ENCODE measurements at regions not wholly inside any gene's neighbourhood (a gene's known extent, or its start where the extent isn't known, plus 50 kb on each side); places are given as distances from the start of the nearest gene placed in this dataset.

GRCh38 chr2:238591732-238592131 is 165.0 kb downstream of the ASB1 start:
- ATAC-seq (peak in 1 of 4 donors; percentile 36), DNase-seq (no peak)
- Histone ChIP-seq H3K4me1 (peaks cover 0 to 6% (median 4%) of the 10 kb centered on the region in 12 donors), H3K36me3 (no peaks in the 10 kb centered on the region), H3K27ac (no peak overlapping the region), H3K27me3 (peaks cover 0 to 3% (median 0%) of the 10 kb centered on the region in 9 donors), H3K4me3 (no peak overlapping the region), H3K9me3 (no peaks in the 10 kb centered on the region)
- intact Hi-C loops (cut with DNase I) = no loop called here
- 34 to 70% (median 40%) methylated on average over 2 of the region's 2 CpGs for WGBS, 4 donors
- TF ChIP-seq CTCF (IDR thresholded peaks at IDR 0.05) (no peak), POLR2A (IDR thresholded peaks at IDR 0.05) (no peak)

DNA sequence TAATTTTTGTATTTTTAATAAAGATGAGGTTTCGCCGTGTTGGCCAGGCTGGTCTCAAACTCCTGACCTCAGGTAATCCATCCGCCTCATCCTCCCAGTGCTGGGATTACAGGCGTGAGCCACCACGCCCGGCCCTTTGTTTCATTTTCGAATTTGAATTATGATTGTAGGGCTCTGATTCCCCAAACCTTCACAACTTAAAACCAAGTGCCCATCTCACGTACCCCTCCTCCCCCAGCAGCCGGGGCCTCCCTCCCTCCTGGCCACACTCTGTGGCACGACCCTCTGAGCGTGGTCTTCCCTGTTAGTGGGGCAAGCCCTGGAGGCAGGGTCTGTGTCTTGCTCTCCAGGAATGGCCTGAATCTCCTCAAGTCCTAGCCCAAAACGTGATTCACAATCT is 166.5 kb downstream of the ASB1 start:
- TF ChIP-seq POLR2A (IDR thresholded peaks at IDR 0.05) (no peak), CTCF (IDR thresholded peaks at IDR 0.05) (no peak)
- intact Hi-C loops (cut with DNase I) = no loop called here
- Histone ChIP-seq H3K4me1 (peaks cover 0 to 18% (median 7%) of the 10 kb centered on the region in 12 donors), H3K9me3 (no peaks in the 10 kb centered on the region), H3K27ac (no peak overlapping the region), H3K4me3 (no peak overlapping the region), H3K36me3 (no peaks in the 10 kb centered on the region), H3K27me3 (no peaks in the 10 kb centered on the region)
- no peak for DNase-seq
- WGBS, 4 donors = 82 to 91% (median 86%) methylated on average over 12 of the region's 12 CpGs
- ATAC-seq = no peak

DNA sequence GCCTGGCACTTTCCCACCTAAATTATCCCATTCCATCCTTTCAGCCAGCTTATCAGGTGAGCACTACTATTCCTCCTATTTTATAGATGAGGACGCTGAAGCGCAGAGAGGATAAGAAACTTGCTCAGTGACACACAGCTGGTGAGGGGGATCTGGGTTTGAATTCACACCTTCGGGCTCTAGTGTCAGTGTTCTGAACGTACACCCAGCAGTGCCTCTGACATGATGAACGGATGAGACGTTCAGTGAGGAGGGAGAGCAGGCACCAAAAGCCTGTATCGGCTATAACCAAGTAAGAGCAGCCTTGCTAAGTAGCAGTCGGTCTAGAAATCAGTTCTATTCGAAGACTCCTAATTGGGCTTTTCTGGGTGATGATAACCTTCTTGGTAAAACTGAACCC is 167.0 kb downstream of the ASB1 start:
- no peaks in the 10 kb centered on the region for H3K27me3 ChIP-seq
- TF ChIP-seq CTCF (IDR thresholded peaks at IDR 0.05) (no peak), POLR2A (IDR thresholded peaks at IDR 0.05) (no peak)
- 89 to 92% (median 90%) methylated on average over 9 of the region's 9 CpGs for WGBS, 4 donors
- no peaks in the 10 kb centered on the region for H3K9me3 ChIP-seq
- ATAC-seq (no peak), DNase-seq (no peak)
- no peak overlapping the region for H3K4me3 ChIP-seq
- intact Hi-C loops (cut with DNase I) = no loop called here
- no peak overlapping the region for H3K27ac ChIP-seq
- no peaks in the 10 kb centered on the region for H3K36me3 ChIP-seq
- peaks cover 0 to 18% (median 7%) of the 10 kb centered on the region in 12 donors for H3K4me1 ChIP-seq

DNA sequence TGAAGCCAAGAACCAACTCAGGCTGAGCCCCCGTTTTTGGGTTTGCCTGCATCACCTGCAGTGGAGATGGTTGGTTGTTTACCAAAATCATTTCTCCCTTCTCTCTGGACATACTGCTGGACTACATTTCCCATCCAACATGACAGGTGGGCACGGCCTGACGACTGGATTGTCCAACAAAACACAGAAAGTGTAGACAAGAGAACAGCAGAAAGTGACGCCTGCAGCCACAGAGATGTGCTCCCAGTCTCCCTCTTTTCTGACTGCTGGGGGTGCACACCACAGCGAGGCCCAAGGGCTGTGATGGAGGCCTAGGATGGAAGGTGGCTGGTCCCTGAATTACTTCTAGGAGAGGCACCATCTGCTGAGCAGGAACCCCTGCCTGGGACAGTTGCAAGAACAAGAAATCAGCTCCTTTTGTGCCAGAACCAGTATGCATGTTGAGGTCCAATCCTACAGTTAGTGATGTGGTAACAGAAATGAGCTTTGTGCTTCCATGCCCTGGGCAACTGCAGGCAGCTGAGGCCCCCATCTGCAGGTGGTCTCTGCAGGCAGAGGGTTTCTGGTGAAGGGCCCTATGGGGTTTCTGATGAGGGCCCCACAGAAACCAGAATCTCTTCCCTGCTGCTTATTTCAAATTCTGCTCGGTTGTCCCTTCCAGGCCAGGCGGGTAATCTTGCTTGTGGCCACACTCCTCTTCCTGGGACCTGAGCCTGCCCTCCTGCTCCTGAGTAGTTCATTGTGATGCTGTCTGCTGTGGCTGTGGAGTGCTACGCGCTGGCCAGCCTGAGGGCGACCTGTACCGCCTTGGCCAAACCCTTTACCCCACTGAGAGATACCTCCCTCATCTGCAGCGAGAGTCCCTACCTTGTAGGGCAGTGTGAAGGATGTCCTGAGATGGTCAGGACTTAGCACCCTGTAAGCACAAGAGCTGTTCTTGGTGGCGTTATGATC is 168.3 kb downstream of the ASB1 start:
- Histone ChIP-seq H3K9me3 (no peaks in the 10 kb centered on the region), H3K4me3 (no peak overlapping the region), H3K36me3 (no peaks in the 10 kb centered on the region), H3K27ac (no peak overlapping the region), H3K27me3 (no peaks in the 10 kb centered on the region), H3K4me1 (peaks cover 0 to 18% (median 7%) of the 10 kb centered on the region in 12 donors)
- intact Hi-C loops (cut with DNase I) = no loop called here
- WGBS, 4 donors = 87 to 93% (median 90%) methylated on average over 10 to 13 of the region's 13 CpGs
- TF ChIP-seq POLR2A (IDR thresholded peaks at IDR 0.05) (no peak), CTCF (IDR thresholded peaks at IDR 0.05) (no peak)
- ATAC-seq (no peak), DNase-seq (no peak)
